Hematopoietic multipotent progenitor cell treated with erythropoietin and hydrocortisone succinate and interleukin-3 and kit ligand, for 17 days (in vitro differentiated cells): ENCODE measurements at regions not wholly inside any gene's neighbourhood (a gene's known extent, or its start where the extent isn't known, plus 50 kb on each side); places are given as distances from the start of the nearest gene placed in this dataset.
"Not testable (repeated sequence)": the region's sequence is repeated elsewhere in the genome, so short reads cannot be mapped to it uniquely, and the experiment has no call there.

Experiments
- DNase-seq: peaks from one replicate; pipeline ENCODE4 v3.0.0-alpha.2; 2015; ENCODE audit warnings: low spot score

DNA sequence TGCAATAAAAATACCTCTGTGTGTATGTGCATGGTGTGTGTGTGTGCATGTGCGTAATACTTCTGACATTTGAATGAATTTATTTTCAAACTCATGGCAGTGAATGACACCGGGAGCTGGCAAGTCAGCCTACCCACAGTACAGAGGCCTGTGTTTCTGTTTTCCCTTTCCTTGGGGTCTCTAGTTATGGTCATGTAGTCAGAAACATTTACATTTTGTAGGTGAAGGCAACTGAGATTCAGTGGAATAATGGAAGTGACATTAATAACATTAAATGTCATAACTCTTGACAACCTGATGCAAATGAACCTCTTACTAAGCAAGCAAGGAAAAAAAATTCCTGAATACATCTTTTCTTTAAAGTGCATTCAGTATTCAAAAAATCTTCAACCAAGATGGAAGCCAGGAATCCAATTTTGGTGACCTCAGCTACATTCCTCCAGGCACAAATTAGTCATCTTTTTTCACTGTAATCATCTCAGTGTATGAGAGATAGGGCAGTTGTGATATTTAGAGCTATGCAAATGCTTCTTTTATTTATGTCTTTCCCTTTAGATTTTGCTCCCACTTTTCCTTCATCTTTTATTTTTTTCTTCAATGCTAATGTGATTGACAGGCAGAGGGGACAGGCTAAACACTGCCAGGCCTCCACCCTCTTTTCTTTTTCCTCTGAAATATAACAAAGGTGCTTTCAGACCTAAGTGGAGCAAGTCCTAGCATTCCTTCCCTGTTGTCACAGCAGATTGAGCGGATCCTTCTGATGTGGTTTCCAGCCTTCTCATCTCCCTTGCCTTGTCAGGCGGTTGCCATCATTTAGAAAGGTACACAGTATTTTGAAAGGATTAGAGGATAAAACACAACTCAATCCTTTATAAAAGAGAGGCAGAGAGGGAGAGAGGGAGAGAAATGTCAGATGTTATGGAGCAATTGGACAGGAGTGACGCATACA is 569.8 kb upstream of the ADAMTS16 start:
- no peak for DNase-seq

DNA sequence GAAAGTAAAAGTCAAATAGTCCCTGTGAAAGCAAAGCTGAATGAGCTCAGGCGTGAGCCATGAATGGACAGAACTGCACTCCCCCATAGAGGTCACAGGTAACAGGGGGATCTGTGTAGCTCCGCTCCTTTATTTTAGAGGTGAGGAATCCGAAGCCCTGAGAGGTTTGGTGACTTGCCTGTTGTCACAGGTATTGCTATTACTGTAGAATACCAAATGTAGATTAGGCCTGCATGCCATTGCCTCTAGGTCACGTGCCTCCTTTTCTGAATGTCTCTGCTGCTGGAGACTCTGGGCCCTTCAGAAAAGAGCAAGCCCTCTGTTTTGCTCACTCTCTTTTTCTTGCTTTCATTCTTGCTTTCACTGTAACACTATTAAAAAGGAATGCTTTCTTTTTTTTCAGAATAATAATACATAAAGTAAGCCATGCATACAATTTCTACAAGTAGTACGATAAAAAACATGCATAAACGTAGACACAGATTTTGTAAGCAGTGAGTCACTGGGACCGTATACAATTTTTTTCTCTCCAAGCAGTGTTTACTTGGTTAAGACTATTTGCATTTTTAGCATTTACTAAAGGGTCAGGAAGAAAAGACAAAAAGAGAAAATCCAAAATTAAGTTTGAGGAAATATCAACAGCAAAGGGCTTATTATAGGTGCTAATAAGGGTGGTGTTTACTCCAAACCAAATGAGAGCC is 568.7 kb upstream of the ADAMTS16 start:
- DNase-seq: no peak

DNA sequence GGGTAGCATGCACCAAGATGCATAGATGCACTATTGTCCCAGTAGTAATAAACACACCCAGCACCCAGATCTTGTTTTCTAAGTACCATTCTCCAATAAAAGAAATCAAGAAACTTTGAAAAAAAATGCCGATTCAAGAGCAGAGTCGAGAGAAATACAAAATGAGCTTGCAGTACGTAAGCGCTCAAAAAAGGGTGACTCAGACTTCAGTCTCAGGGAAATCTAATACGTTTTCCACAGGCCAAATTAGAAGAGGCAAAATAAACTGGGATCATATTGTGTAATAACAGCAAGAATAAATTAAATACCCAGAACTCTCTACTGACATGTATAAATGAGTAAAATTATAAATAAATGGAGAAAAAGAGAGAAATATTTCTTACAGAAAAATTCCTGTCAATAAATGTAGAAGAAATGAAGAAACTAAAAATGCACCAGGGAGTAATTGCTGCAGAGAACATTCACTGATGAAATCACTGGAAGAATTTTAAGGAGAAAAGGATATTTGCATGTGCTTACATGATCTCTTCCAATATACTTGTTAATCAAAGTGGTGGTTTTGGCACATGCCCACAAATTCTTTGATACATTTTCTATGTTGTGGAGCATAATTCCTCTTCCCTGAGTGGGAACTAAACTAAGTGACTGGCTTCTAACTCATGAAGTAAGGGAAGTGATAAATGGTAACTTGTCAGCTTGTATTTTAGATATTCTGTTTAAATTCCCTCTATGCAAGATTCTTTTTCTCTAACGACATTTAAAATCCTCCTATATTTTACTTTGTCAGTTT is 567.6 kb upstream of the ADAMTS16 start:
- no peak for DNase-seq

DNA sequence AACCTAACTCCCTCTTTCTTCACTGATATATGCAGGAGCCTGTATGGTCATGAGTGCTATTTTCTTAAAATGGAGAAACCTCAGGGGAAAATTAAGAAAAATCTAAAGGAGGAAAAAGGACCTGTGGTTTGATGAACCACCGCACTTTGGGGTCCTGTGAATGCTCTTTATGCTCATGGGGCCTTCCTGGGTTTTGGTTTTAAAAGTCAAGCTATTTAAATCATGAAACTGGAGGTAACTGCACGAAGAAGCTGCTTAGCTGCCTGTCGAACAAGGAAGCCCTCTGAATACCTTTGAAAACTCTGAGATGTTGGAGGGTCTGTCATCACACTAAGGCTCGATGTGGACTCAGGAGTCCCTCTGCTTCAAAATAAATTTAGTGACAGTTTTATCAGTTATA is 564.5 kb upstream of the ADAMTS16 start:
- no peak for DNase-seq

DNA sequence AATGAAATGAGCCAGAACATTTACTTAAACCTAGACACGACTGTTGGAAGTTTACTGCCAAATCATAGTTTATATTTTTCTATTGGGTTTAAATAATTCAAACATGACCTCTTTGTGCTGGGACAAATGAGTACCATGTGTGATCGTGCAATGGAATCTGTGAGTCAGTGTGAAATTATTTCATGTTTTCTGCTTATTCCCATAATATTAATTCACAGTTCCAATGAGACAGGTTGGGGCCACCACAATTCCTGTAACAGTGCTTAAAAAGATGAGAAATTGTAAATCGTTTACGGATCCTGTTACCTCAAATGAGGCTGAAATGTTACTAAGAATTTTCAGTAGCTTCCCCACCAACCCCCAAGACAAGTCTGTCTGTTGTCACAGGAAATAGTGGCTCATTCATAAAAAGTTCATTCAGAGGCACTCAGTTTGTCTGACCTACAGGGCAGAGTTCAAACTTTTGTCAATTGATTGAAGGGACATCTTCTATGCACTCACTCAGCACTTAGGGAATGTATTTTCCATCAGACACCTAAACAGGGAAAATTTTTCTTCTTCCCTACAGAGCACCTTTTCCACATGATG is 563.9 kb upstream of the ADAMTS16 start:
- DNase-seq: no peak

DNA sequence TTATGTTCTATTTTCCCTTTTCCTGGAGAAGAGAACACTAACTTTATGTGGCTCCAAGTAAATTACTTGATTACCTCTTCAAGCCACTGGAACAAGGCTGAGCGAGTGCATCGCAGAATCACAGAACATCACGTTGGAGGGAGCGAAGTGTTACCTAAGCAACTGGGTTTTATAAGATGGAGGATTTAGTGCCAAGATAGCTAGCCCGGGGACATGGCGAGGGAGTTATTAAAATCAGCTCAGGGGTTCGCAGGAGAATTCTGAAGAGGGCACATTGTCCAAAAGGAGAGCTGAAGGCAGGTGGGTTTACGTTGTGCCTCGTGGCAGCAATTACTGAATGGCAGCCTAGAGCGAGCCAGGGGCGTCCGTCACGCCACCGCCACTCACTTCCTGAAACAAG is 563.2 kb upstream of the ADAMTS16 start:
- no peak for DNase-seq

DNA sequence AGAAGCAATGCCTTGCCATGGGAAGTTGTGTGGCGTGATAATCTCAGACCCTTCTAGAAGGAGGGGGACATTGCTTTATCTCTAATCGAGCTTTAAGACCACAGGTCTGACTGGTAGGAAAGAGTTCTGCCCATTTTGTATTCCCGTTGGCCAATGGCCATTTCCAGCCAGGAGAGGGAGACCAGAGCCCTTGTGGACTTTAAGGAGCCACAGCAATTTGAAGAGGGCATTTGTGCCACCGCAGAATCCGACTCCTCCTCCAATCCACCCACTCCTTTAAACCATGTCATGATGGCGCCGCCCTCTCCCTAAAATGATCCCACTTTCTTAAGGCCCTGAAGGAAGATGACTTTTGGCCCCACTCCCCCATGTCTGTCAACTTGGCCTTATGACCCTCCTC is 560.5 kb upstream of the ADAMTS16 start:
- no peak for DNase-seq

DNA sequence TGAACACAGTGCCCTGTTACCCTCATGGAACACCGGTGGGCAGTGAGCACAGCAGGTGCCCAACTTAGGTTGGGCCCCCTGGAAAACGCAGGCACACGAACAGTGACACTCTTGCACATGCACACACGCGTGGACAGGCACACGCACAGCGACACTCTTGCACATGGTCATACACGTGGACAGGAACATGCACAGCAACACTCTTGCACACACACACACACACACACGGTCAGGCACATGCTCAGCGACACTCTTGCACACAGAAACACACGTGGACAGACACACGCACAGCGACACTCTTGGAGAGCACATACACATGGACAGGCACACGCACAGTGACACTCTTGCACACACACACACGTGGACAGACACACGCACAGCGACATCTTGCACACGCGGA is 559.4 kb upstream of the ADAMTS16 start:
- DNase-seq: no peak

DNA sequence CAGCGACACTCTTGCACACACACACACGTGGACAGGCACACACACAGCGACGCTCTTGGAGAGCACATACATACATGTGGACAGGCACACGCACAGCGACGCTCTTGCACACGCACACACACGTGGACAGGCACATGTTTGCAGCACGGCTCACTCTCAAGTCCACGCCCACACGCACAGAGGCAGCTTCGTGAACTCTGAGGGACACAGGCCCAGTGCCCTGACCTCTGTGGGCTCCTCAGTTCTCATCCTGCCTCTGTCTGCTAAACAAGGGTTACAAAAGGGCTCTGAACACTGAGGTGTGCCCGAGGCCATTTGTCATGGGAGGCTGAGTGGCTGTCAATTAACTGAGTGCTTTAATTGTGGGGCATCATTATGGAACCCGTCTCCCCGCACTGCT is 558.8 kb upstream of the ADAMTS16 start:
- no peak for DNase-seq

DNA sequence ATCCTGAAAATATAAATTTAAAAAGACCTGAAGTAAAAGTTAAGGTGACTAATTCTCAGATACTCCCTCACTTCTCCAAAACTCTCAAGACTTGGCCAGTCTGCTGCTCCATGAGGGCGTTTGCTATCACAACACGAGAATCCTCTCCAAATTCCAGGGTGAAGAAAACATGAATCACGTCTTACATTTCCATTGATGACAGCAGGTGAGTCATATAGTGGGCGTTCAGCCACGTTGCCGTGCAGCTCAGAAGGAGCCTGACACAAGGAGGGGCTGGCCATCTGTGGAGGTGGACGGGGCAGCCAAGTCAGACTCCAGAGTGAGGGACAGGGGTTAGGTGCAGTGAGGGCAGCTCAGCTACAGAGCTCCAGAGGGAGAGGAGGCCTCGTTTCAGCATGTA is 555.1 kb upstream of the ADAMTS16 start:
- no peak for DNase-seq

DNA sequence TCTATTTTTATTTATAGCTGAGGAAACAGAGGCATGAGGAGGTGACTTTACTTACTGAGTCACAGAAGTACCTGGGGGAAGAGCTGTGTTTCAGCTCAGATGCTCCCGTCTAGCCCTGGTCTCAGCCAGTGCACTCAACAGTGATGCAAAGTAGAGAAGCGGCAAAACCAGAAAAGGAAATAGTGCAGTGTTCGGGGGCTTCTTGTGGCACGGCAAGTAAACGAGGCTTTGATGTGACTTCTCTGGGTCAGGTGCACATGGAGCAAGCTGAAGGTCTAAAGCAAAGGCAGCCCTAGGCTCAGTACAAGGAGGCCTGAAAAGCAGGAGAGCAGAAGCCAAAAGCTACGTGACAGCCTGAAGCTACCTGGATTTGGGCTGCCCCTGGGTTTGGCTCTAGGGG is 526.7 kb upstream of the ADAMTS16 start:
- no peak for DNase-seq

DNA sequence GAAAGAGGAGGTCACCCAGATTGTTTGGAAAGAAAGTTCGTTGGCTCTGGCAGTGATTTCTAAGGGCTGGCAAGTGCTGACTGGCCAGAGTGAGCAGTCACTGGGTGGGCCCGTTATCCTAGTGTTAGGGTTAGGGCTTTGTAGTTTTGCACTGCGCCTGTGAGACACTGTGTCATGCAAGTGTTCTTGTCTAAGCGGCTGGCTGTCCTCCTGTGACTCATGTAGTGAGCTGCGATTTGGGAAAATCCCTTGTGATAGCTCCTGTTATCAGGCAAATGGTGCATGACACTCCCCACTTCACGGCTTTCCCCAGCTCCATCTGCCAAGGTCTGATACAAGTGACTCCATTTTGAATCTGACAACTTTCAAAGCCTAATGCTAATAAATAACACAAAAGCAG is 526.0 kb upstream of the ADAMTS16 start:
- DNase-seq: no peak

DNA sequence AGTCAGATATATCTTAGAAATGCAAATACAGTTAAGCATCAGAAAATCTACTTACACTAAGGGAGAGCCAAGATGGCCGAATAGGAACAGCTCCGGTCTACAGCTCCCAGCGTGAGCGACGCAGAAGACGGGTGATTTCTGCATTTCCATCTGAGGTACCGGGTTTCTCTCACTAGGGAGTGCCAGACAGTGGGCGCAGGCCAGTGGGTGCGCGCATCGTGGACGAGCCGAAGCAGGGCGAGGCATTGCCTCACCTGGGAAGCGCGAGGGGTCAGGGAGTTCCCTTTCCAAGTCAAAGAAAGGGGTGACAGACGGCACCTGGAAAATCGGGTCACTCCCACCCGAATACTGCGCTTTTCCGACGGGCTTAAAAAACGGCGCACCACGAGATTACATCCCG is 524.8 kb upstream of the ADAMTS16 start:
- DNase-seq: not testable (repeated sequence)

DNA sequence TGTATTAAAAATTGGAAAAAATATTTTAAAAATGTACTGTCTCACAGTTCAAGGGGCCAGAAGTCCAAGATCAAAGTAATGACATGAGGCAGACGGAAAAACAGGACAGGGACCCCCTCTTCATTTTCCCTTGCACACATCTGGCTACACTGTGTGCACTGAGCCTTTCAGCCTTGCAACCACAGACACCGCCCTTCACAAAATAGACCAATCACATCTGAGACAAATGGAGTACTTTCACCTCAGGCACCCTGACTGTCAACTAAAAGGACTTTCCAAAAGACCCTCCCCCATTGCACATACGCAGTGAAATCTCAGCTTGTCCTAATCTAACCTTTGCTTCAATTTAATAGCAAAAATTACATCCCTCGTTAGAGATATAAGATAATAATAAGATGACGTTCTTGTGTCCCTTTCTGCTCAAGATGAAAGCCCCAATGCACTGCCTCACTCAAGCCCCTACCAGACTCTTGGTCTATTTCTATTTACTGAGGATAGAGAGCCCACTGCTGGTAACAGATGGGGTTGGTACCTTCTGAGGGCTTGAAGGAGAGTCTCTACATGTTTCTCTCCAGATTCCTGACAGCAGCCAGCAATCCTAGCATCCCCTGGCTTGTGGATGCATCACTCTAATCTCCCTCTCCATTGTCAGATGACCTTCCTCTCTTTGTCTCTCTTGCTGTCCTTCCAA is 514.8 kb upstream of the ADAMTS16 start:
- no peak for DNase-seq

DNA sequence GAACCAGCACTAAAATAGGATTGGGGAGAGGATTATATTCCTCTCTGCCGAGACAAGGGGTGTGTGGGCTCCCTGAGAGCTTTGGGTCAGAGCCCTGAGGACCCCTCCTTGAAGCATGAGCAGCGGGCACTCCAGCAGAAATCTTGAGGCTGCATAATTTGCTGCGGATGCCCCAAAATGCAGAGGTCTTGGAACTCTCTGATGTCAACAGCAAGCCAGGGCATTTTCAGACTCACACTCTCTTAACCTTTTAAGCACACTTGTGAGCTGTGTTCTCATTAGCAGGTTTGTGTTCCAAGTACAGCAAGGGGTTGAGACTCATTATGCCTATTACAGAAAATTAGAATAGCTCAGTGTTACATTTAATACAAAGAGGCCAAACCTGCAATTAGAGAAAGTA is 513.0 kb upstream of the ADAMTS16 start:
- no peak for DNase-seq

DNA sequence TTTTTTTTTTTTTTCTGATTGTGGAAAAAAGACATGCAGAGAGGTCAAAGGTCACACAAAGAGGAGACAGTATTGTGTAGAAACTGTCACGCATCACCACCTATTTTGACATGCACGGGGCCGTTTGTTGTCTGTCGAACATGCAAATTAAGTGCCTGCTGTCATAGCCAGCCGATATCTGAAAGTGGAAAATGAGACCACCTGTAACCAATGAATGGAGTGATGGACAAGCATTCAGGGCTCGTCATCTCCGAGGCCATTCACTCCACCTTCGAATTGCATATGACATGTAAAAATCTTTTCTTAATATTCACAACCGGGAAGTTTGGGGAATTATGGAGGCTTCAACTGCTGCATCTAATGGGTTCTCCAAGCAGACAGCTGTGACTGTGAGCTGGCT is 512.2 kb upstream of the ADAMTS16 start:
- DNase-seq: no peak

DNA sequence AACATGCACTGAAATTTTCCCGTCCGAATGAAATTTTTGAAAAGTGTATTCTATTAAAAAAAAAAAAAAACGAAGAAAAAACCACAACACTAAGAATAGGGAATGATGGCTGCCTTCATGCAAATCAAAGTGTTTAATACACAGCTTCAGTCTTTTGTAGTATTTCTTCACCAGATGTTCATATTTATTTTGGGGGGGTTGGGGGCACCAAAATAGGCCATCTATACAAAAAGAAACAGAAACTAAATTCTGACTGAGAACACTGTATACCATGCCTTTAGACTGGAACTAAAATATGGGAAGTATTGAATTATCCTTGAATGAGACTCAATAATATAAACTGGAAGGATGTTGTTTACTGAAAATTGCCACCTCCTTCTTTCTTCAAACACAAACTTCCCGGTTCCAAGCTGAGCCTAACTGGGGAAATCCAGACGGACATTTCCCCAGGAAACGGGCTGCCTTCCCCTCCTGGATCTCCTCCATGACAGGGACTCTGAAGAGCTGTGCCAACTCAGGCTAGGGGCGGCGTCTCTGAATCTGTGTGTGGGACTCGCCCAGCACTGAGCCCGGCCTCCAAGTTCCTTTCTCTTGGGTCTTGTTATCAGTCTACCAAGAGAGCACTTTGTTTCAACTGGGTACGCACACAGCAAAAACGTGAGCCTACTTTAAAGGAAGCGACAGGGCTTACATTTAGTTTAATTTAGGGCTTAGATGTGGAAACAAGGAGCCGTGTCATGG is 511.3 kb upstream of the ADAMTS16 start:
- no peak for DNase-seq

DNA sequence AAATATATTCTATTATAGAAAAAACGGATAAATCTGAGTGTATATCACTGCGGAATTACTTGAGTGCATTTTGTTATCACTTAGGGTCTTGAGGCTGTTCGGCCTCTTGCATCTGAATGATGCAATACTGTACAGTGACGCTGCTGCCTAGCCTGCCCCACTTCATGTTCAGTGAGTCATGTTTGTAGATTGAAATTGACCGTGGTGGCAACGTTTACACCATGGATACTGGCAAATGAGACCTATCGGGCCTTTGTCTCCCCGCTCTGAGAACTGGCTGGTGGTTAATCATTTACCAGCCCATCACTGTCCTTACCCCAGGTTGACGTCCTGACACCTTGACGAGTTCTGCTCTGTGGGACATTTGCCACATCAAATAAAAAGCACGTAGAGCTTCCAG is 510.1 kb upstream of the ADAMTS16 start:
- no peak for DNase-seq

DNA sequence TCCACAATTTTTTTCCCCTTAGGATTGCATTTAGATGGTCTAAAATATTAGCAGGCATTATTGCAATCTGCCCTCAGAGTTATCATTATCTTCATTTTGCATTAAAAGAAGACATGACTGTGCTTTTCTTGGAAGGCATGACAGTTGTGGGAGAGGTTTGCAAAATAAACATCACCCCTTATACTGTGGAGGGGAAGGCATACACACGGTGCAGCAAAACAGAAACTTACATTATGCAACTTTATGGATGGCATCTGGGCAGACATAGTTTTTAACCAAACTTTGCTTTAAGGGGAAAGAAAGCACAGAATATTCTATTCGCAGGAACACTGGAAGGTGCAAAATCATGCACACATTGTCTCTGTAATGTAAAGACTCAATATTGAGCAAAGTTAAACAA is 505.8 kb upstream of the ADAMTS16 start:
- DNase-seq: no peak

DNA sequence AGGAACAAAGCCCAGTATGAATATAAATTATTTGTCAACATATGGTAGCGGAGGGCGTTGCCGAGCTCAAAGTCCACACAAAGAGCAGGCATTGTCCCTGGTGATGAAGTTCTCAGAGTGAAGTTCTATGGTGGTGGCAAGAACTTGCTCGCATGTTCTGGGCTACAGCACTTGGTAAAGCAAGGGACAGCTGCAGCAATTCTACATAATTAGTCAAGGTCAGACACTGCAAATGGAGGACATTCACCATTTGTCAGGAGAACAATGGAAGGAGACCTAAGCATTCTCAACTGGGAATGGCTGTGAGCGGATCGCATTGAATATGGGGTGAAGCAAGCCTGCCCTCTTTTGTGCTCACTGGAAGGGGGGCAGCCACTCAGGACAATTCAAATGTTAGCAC is 503.8 kb upstream of the ADAMTS16 start:
- no peak for DNase-seq

DNA sequence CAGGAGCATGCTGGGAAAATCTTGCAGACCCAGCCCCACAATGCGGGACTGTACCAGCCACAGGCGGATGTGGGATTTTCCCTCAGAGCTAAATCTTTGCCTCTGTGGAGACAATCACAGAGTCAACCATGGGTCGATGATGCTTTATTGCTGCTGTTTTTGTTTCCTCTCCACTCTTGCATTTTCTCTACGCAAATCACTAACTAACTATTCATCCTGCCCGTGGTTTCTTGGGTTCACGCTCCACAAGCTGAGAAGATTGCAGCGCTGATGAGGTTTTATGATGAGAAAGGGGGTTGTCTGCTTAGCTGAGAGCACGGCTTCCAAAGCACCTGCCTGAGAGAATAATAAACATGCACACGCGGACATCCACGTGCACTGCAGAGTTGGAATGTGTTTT is 500.2 kb upstream of the ADAMTS16 start:
- no peak for DNase-seq
